Psoas muscle (tissue), 7 donors: ENCODE measurements at regions not wholly inside any gene's neighbourhood (a gene's known extent, or its start where the extent isn't known, plus 50 kb on each side); places are given as distances from the start of the nearest gene placed in this dataset.

Source experiments
- ATAC-seq, 4 donors: fragments of 200-7000 bp; cut with Tn5 transposase; one replicate each; pipeline ENCODE4 v1.9.1; 2020; ENCODE audit warnings: moderate library complexity in 3 of 4, mild to moderate bottlenecking in 2 of 4
- DNase-seq, 2 donors: peaks; one replicate each; pipeline ENCODE4 v3.0.0-alpha.2; 2020
- H3K27ac ChIP-seq: fragments of 200-600 bp; one replicate; pipeline ENCODE4 v1.8.0; 2022
- H3K27me3 ChIP-seq, 3 donors: fragments of 200-600 bp in 1 of 3; one replicate each; pipeline versions ENCODE4 v1.6.1 to v1.8.0; 2013 to 2022; ENCODE audit warnings: low read length in 2 of 3, mild to moderate bottlenecking in 2 of 3, moderate library complexity in 1 of 3; ENCODE audit not compliant: insufficient read depth in 3 of 3
- H3K36me3 ChIP-seq, 2 donors: fragments of 200-600 bp in 1 of 2; one replicate each; pipeline versions ENCODE4 v1.6.1 to v1.8.0; 2013 to 2022; ENCODE audit warnings: low read depth in 1 of 2, mild to moderate bottlenecking in 1 of 2, moderate library complexity in 1 of 2; ENCODE audit not compliant: insufficient read depth in 1 of 2
- H3K4me1 ChIP-seq: fragments of 200-600 bp; one replicate; pipeline ENCODE4 v1.8.0; 2022
- H3K4me3 ChIP-seq: fragments of 200-600 bp; one replicate; pipeline ENCODE4 v1.8.0; 2022; ENCODE audit warnings: mild to moderate bottlenecking
- H3K9me3 ChIP-seq: fragments of 200-600 bp; one replicate; pipeline ENCODE4 v1.8.0; 2022
- WGBS, 3 donors: extraction: QIAGEN DNeasy Blood & Tissue Kit; methylation state at CpG; one replicate each; pipeline versions ENCODE4 v1.1.6 to v1.1.7; 2013; 5-methylcytosine and 5-hydroxymethylcytosine counted together
- intact Hi-C, 2 donors: fragments of 100-400 bp; cut with DNase I; formaldehyde crosslinking; loops; one replicate each; pipeline versions ENCODE4 v1.11.0 to v1.14.2; 2022
- TF ChIP-seq, protein P1 (sequence below): fragments of 200-600 bp; IDR thresholded peaks from one replicate; pipeline ENCODE4 v1.8.0; 2022; ENCODE audit warnings: antibody characterized with exemption
- donor health status: healthy with polysubstance abuse.
- donor health status: DM: no; HTN: no; CAD: no; lungs with moderate emphysema.
- donor health status: Bipolar disorder and iron deficiency.
- donor health status: healthy.
- donor health status: DM: yes; HTN: yes; CAD: no.
- donor health status: DM: no; HTN: no; CAD: no.
- donor health status: DM: yes; HTN: yes; CAD: no.

GRCh38 chr20:6411651-6412050 lies 288.8 kb upstream of the FERMT1 start:
- Histone ChIP-seq H3K4me1 (no peaks in the 10 kb centered on the region), H3K27me3 (peaks cover 0 to 1% (median 0%) of the 10 kb centered on the region in 3 donors), H3K9me3 (no peaks in the 10 kb centered on the region), H3K36me3 (no peaks in the 10 kb centered on the region), H3K27ac (no peak overlapping the region), H3K4me3 (no peak overlapping the region)
- 73 to 90% (median 86%) methylated on average over 2 of the region's 2 CpGs for WGBS, 3 donors
- TF ChIP-seq, protein P1, sequence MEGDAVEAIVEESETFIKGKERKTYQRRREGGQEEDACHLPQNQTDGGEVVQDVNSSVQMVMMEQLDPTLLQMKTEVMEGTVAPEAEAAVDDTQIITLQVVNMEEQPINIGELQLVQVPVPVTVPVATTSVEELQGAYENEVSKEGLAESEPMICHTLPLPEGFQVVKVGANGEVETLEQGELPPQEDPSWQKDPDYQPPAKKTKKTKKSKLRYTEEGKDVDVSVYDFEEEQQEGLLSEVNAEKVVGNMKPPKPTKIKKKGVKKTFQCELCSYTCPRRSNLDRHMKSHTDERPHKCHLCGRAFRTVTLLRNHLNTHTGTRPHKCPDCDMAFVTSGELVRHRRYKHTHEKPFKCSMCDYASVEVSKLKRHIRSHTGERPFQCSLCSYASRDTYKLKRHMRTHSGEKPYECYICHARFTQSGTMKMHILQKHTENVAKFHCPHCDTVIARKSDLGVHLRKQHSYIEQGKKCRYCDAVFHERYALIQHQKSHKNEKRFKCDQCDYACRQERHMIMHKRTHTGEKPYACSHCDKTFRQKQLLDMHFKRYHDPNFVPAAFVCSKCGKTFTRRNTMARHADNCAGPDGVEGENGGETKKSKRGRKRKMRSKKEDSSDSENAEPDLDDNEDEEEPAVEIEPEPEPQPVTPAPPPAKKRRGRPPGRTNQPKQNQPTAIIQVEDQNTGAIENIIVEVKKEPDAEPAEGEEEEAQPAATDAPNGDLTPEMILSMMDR, result no peak
- DNase-seq, result no peak
- ATAC-seq, result no peak
- intact Hi-C loops, result no loop called here

DNA sequence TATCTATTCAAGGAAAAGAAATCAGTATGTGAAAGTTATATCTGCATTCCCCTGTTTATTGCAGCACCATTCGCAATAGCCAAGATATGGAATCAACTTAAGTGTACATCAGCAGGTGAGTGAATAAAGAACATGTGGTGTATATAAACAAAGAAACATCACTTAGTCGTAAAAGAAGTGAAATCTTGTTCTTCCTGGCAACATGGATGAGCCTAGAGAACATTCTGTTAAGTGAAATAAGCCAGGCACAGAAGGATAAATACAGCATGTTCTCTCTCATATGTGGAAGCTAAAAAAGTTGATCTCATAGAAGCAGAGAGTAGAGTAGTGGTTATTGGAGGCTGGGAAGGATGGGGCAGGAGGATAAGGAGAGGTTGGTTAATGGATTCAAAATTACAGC lies 287.9 kb upstream of the FERMT1 start:
- ATAC-seq, result no peak
- TF ChIP-seq, protein P1, result no peak
- no peaks in the 10 kb centered on the region for H3K4me1 ChIP-seq
- DNase-seq, result no peak
- no peak overlapping the region for H3K27ac ChIP-seq
- H3K9me3 ChIP-seq, result no peaks in the 10 kb centered on the region
- no peak overlapping the region for H3K4me3 ChIP-seq
- intact Hi-C loops, result no loop called here
- no peaks in the 10 kb centered on the region for H3K27me3 ChIP-seq
- H3K36me3 ChIP-seq, result no peaks in the 10 kb centered on the region
- WGBS, 3 donors, result 75 to 80% (median 79%) methylated on average over 2 of the region's 2 CpGs

- H3K36me3 ChIP-seq, result no peaks in the 10 kb centered on the region
- no peak for DNase-seq
- no peaks in the 10 kb centered on the region for H3K27me3 ChIP-seq
- TF ChIP-seq, protein P1, result no peak
- no peak for ATAC-seq
- intact Hi-C loops, result no loop called here
- 82 to 87% (median 83%) methylated on average over 5 of the region's 5 CpGs for WGBS, 3 donors
- no peaks in the 10 kb centered on the region for H3K9me3 ChIP-seq
- no peak overlapping the region for H3K27ac ChIP-seq
- H3K4me1 ChIP-seq, result no peaks in the 10 kb centered on the region
- no peak overlapping the region for H3K4me3 ChIP-seq
Observed at GRCh38 chr20:6407163-6407562, 284.3 kb upstream of the FERMT1 start.

DNA sequence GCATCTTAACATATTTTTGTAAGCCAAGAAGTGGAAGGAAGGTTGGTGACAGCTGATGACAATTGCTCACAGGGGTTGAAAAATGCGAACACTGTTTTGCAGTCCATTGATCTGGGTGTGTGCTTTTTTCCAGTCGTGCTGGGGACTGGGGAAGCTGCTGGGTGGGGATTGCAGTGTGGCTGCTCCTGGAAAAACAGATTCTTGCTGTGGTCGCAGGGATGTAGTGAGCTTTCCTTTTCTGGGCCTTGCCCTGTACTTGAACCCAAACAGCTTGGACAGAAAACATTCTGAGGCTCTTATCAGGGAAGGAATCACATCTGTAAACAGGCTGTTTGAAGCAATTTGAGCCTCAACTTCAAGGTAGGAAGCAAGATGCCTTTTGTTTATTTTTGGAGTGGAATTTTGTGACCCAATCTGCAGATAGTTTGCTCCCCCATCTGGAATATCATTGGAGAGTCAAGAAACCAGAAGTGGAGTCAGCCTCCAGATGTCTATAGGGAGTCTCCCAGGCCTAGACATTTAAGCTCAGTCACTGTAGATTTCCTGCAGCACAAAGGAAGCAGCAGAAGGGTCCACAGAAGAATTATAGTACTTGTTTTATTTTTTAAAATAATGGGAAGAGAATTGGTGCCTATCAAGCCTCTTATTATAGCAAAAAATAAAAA lies 279.2 kb upstream of the FERMT1 start:
- Histone ChIP-seq H3K27ac (no peak overlapping the region), H3K4me1 (no peaks in the 10 kb centered on the region), H3K9me3 (no peaks in the 10 kb centered on the region), H3K4me3 (no peak overlapping the region), H3K36me3 (no peaks in the 10 kb centered on the region), H3K27me3 (no peaks in the 10 kb centered on the region)
- intact Hi-C loops, result no loop called here
- no peak for DNase-seq
- WGBS, 3 donors, result 26 to 37% (median 37%) methylated on average over 3 of the region's 3 CpGs
- TF ChIP-seq, protein P1, result no peak
- no peak for ATAC-seq

GRCh38 chr20:6397115-6397514 lies 274.3 kb upstream of the FERMT1 start:
- intact Hi-C loops, result loop anchor here in 1 of 2 donors (10.0 kb wide), 1 partner anchor 58 kb away; no protein-coding TSS in a partner anchor
- Histone ChIP-seq H3K27ac (no peak overlapping the region), H3K9me3 (no peaks in the 10 kb centered on the region), H3K36me3 (no peaks in the 10 kb centered on the region), H3K27me3 (no peaks in the 10 kb centered on the region), H3K4me3 (no peak overlapping the region), H3K4me1 (no peaks in the 10 kb centered on the region)
- TF ChIP-seq, protein P1, result no peak
- DNase-seq, result no peak
- ATAC-seq, result no peak
- WGBS, 3 donors, result 77 to 83% (median 80%) methylated on average over 2 of the region's 2 CpGs
